Tibial nerve (tissue), 3 donors: ENCODE measurements at regions not wholly inside any gene's neighbourhood (a gene's known extent, or its start where the extent isn't known, plus 50 kb on each side); places are given as distances from the start of the nearest gene placed in this dataset.

ENCODE experiments used
- POLR2A ChIP-seq, 2 donors: fragments of 450-650 bp; IDR thresholded peaks; one replicate each; pipeline ENCODE4 v1.6.1; 2017; ENCODE audit warnings: antibody characterized with exemption in 2 of 2, mild to moderate bottlenecking in 2 of 2, moderate library complexity in 2 of 2
- TF ChIP-seq, protein P1 (sequence below), 5 experiments: fragments of 200-600 bp in 3 of 5; fragments of 450-650 bp in 2 of 5; sonication (generic) in 3 of 5; IDR thresholded peaks; one replicate each; pipeline ENCODE4 v1.5.1; 2016 to 2019; ENCODE audit warnings: antibody characterized with exemption in 5 of 5, mild to moderate bottlenecking in 3 of 5, moderate library complexity in 2 of 5

DNA sequence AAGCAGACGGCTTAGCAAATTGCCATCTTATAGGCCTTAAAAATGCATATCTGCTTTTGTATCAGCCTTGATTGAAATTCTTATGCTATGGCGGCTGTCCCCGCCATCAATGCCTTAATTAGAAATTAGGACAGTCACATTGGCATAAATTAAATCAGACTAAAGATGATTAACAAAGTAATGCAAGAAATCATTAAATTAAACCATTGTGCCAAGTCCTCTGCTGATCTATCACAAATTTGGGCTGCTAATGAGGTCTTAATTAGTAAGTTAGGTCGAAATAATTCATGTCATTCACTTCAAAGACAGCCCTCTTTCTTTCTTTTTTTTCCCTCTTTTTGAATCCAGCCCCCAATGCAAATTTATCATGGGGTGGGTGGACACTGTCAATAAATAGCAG is 159.3 kb downstream of the MIAT start:
- no peak for TF ChIP-seq POLR2A (IDR thresholded peaks at IDR 0.05)
- TF ChIP-seq, protein P1, sequence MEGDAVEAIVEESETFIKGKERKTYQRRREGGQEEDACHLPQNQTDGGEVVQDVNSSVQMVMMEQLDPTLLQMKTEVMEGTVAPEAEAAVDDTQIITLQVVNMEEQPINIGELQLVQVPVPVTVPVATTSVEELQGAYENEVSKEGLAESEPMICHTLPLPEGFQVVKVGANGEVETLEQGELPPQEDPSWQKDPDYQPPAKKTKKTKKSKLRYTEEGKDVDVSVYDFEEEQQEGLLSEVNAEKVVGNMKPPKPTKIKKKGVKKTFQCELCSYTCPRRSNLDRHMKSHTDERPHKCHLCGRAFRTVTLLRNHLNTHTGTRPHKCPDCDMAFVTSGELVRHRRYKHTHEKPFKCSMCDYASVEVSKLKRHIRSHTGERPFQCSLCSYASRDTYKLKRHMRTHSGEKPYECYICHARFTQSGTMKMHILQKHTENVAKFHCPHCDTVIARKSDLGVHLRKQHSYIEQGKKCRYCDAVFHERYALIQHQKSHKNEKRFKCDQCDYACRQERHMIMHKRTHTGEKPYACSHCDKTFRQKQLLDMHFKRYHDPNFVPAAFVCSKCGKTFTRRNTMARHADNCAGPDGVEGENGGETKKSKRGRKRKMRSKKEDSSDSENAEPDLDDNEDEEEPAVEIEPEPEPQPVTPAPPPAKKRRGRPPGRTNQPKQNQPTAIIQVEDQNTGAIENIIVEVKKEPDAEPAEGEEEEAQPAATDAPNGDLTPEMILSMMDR (IDR thresholded peaks at IDR 0.05): no peak
